Breast epithelium (tissue), 3 donors: ENCODE measurements at regions not wholly inside any gene's neighbourhood (a gene's known extent, or its start where the extent isn't known, plus 50 kb on each side); places are given as distances from the start of the nearest gene placed in this dataset.

ENCODE experiments used
- POLR2A ChIP-seq: fragments of 450-650 bp; IDR thresholded peaks from one replicate; pipeline ENCODE4 v1.6.1; 2016; ENCODE audit warnings: antibody characterized with exemption, mild to moderate bottlenecking, moderate library complexity
- POLR2AphosphoS5 ChIP-seq, 3 donors: sonication (generic); formaldehyde crosslinking; IDR thresholded peaks; one replicate each; pipeline ENCODE4 v1.6.1; 2017; ENCODE audit warnings: antibody characterized with exemption in 3 of 3
- TF ChIP-seq, protein P1 (sequence below), 3 donors: fragments of 450-650 bp; IDR thresholded peaks; one replicate each; pipeline ENCODE4 v1.5.1; 2016 to 2017; ENCODE audit warnings: antibody characterized with exemption in 3 of 3, mild to moderate bottlenecking in 3 of 3, moderate library complexity in 3 of 3

DNA sequence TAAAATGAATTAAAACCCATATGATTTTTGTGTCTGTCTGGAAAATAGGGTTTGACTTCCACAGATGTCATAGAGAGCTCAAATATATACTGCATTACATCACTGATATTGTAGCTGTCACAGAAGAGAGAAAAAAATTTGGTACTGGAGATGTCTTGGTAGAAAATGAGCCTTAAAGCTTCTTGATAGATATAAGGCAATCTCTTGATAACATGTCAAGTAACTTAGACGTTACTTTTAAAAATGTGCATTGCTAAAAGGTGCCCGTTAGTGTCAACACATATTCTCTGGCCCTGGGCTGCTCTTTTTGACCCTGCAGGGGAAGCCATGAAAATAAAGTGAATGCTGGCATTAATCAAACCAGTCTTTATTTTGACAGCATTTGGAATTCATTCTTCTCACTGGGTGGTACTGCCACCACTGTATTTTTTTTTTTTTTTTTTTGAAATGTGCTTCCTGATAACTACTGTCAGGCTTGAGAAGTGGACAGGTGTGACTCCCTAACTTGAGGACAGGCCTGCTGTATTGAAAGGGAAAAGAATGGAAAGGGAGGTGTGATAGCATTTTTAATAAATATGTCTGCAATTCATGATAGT lies 53.0 kb upstream of the RAPGEF2 start:
- TF ChIP-seq, protein P1, sequence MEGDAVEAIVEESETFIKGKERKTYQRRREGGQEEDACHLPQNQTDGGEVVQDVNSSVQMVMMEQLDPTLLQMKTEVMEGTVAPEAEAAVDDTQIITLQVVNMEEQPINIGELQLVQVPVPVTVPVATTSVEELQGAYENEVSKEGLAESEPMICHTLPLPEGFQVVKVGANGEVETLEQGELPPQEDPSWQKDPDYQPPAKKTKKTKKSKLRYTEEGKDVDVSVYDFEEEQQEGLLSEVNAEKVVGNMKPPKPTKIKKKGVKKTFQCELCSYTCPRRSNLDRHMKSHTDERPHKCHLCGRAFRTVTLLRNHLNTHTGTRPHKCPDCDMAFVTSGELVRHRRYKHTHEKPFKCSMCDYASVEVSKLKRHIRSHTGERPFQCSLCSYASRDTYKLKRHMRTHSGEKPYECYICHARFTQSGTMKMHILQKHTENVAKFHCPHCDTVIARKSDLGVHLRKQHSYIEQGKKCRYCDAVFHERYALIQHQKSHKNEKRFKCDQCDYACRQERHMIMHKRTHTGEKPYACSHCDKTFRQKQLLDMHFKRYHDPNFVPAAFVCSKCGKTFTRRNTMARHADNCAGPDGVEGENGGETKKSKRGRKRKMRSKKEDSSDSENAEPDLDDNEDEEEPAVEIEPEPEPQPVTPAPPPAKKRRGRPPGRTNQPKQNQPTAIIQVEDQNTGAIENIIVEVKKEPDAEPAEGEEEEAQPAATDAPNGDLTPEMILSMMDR (IDR thresholded peaks at IDR 0.05), result no peak
- TF ChIP-seq POLR2AphosphoS5 (IDR thresholded peaks at IDR 0.05) (no peak), POLR2A (no peak)
